ENCODE measurements at regions not wholly inside any gene's neighbourhood (a gene's known extent, or its start where the extent isn't known, plus 50 kb on each side); places are given as distances from the start of the nearest gene placed in this dataset.

DNA sequence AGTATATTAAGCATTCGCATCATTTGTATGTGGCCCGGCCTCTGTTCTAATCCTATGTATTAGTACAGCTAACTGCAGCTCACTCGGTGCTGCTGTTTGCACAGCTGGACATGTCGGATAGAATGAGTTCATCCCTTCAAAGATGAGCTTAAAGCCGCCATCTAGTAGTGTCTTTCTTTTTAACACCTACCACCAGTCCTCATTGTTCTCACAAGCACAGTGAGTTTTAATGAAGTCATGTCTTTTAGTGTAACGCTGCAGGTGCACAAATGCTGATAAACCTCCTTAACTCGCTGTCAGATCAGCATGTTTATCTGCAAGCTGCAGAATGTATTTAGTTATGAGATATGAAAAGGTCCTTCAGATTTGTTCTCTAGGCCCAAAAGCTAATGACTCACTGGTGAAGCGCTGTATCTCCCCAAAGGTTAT, 247.5 kb downstream of the MTERF1 start (continued):
- peak; percentile 81 for TF ChIP-seq KLF16 (IDR thresholded peaks at IDR 0.05)
- TF ChIP-seq MTA2 (IDR thresholded peaks at IDR 0.05; ENCODE audit: low read depth): peak; percentile 76
- TF ChIP-seq, protein P1, sequence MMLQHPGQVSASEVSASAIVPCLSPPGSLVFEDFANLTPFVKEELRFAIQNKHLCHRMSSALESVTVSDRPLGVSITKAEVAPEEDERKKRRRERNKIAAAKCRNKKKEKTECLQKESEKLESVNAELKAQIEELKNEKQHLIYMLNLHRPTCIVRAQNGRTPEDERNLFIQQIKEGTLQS (IDR thresholded peaks at IDR 0.05): peak; percentile 58; the same call in 1 of the 2 replicates
- TF ChIP-seq, protein P1 (CRISPR knock-in tag; conservative IDR thresholded peaks at IDR 0.05): no peak
- TF ChIP-seq ZMIZ1 (IDR thresholded peaks at IDR 0.05; ENCODE audit: low read depth in 2 of 2, low read length in 2 of 2): peak in 1 of 2 experiments; percentile 69; a peak in 1 of 4 replicates
- TF ChIP-seq CBX8 (IDR thresholded peaks at IDR 0.05; ENCODE audit: borderline replicate concordance, extremely low read depth, low read depth, low read length, poor library complexity, severe bottlenecking): no peak
- no peak for TF ChIP-seq ZBTB33 (CRISPR knock-in tag; IDR thresholded peaks at IDR 0.05)
- peak in 1 of 2 experiments; percentile 88; a peak in 2 of 4 replicates for TF ChIP-seq RCOR1 (IDR thresholded peaks at IDR 0.05; ENCODE audit: borderline replicate concordance in 1 of 2, low read depth in 2 of 2, low read length in 2 of 2)
- TF ChIP-seq, protein P2, sequence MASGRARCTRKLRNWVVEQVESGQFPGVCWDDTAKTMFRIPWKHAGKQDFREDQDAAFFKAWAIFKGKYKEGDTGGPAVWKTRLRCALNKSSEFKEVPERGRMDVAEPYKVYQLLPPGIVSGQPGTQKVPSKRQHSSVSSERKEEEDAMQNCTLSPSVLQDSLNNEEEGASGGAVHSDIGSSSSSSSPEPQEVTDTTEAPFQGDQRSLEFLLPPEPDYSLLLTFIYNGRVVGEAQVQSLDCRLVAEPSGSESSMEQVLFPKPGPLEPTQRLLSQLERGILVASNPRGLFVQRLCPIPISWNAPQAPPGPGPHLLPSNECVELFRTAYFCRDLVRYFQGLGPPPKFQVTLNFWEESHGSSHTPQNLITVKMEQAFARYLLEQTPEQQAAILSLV (tag; IDR thresholded peaks at IDR 0.05): no peak
- TF ChIP-seq KDM1A (IDR thresholded peaks at IDR 0.05): peak in 1 of 2 experiments; percentile 43; a peak in 2 of 4 replicates
- peak; percentile 61 to 92; a peak in 3 of 4 replicates for TF ChIP-seq FOXA3 (CRISPR knock-in tag; conservative IDR thresholded peaks at IDR 0.05 in 1 of 2, IDR thresholded peaks at IDR 0.05 in 1 of 2)
- TF ChIP-seq ZNF354B (CRISPR knock-in tag; IDR thresholded peaks at IDR 0.05): peak; percentile 44; the same call in 1 of the 2 replicates
- peak; percentile 20; the same call in 1 of the 2 replicates for TF ChIP-seq CREM (IDR thresholded peaks at IDR 0.05; ENCODE audit: low read depth)
- TF ChIP-seq NRF1 (conservative IDR thresholded peaks at IDR 0.05 in 1 of 2, IDR thresholded peaks at IDR 0.05 in 1 of 2): no peak
- TF ChIP-seq ZBED1 (IDR thresholded peaks at IDR 0.05): no peak
- peak; percentile 68 for TF ChIP-seq NCOR1 (IDR thresholded peaks at IDR 0.05)
- peak; percentile 69; the same call in 1 of the 2 replicates for TF ChIP-seq CTBP1 (IDR thresholded peaks at IDR 0.05; ENCODE audit: borderline replicate concordance)
- no peak for TF ChIP-seq ZEB2 (IDR thresholded peaks at IDR 0.05)
- TF ChIP-seq SMARCE1 (IDR thresholded peaks at IDR 0.05): peak; percentile 61; the same call in 1 of the 2 replicates
- no peak for TF ChIP-seq SLC30A9 (CRISPR knock-in tag; IDR thresholded peaks at IDR 0.05)
- TF ChIP-seq PYGO2 (tag; IDR thresholded peaks at IDR 0.05): 0 out of 2 replicates have a peak, but pooled peaks have one; percentile 70
- no peak for TF ChIP-seq NR2C1 (IDR thresholded peaks at IDR 0.05)
- no peak for TF ChIP-seq NR2C1 (tag; IDR thresholded peaks at IDR 0.05)
- peak; percentile 79 for TF ChIP-seq ATF7 (IDR thresholded peaks at IDR 0.05)
- peak; percentile 91 for TF ChIP-seq TAL1 (IDR thresholded peaks at IDR 0.05)
